PC-3 (cell line): ENCODE measurements at regions not wholly inside any gene's neighbourhood (a gene's known extent, or its start where the extent isn't known, plus 50 kb on each side); places are given as distances from the start of the nearest gene placed in this dataset.
A peak's percentile ranks its signal among the peaks of the same experiment; 100 is the strongest.

ENCODE experiments used
- ATAC-seq: fragments of 200-7000 bp; cut with Tn5 transposase; 2 replicates; pipeline ENCODE4 v1.9.1; 2020; ENCODE audit warnings: mild to moderate bottlenecking, moderate library complexity
- BruUV-seq: library from RNA; stranded (reverse); fragments of 400-500 nt; replicated peaks from 2 replicates; lab custom pipeline; 2021; lab: Mats Ljungman, UMichigan
- CTCF ChIA-PET: fragments of 300-600 bp; sonication (Branson Sonifier 250); formaldehyde crosslinking; loops from one replicate; lab custom pipeline; 2022; ENCODE audit warnings: antibody characterized with exemption; lab: Charles Lee
- POLR2A ChIA-PET: fragments of 300-600 bp; sonication (Branson Sonifier 250); formaldehyde crosslinking; loops from one replicate; lab custom pipeline; 2022; ENCODE audit warnings: antibody characterized with exemption; ENCODE audit not compliant: unreplicated experiment; lab: Charles Lee
- DNase-seq: peaks from one replicate; pipeline ENCODE4 v3.0.0-alpha.2; 2015
- H2AFZ ChIP-seq: fragments of 300-600 bp; sonication (generic); 2 replicates; pipeline ENCODE4 v1.6.0; 2016; ENCODE audit warnings: antibody characterized with exemption, low read length
- H3F3A ChIP-seq: fragments of 300-600 bp; sonication (generic); one replicate; pipeline ENCODE4 v1.6.0; 2017; ENCODE audit warnings: antibody characterized with exemption, low read length, control low read depth, mild to moderate bottlenecking; ENCODE audit not compliant: unreplicated experiment
- H3K27ac ChIP-seq: fragments of 300-600 bp; sonication (generic); 2 replicates; pipeline ENCODE4 v1.5.1; 2016; ENCODE audit warnings: mild to moderate bottlenecking, low read length
- H3K27me3 ChIP-seq: fragments of 300-600 bp; sonication (generic); 2 replicates; pipeline ENCODE4 v1.6.1; 2016; ENCODE audit warnings: low read length, mixed read lengths
- H3K36me3 ChIP-seq: fragments of 300-600 bp; sonication (generic); 2 replicates; pipeline ENCODE4 v1.6.1; 2016; ENCODE audit warnings: low read depth, mixed run types, low read length, mixed read lengths
- H3K4me1 ChIP-seq: fragments of 300-600 bp; sonication (generic); 2 replicates; pipeline ENCODE4 v1.5.1; 2016; ENCODE audit warnings: low read length; ENCODE audit not compliant: insufficient read depth
- H3K4me2 ChIP-seq: fragments of 300-600 bp; sonication (generic); 2 replicates; pipeline ENCODE4 v1.6.0; 2016; ENCODE audit warnings: low read length
- H3K4me3 ChIP-seq: fragments of 300-600 bp; sonication (generic); 2 replicates; pipeline ENCODE4 v1.5.1; 2016; ENCODE audit warnings: mild to moderate bottlenecking, low read length, mixed read lengths
- H3K79me2 ChIP-seq: fragments of 300-600 bp; sonication (generic); 2 replicates; pipeline ENCODE4 v1.6.1; 2017; ENCODE audit warnings: low read length, mixed read lengths
- H3K9ac ChIP-seq: fragments of 300-600 bp; sonication (generic); 2 replicates; pipeline ENCODE4 v1.6.0; 2016; ENCODE audit warnings: mild to moderate bottlenecking, low read length
- H3K9me2 ChIP-seq: fragments of 300-600 bp; sonication (generic); replicated peaks from 2 replicates; pipeline ENCODE4 v1.6.1; 2016; ENCODE audit warnings: mixed run types, low read length, mixed read lengths
- H3K9me3 ChIP-seq: fragments of 300-600 bp; sonication (generic); 2 replicates; pipeline ENCODE4 v1.6.1; 2016; ENCODE audit warnings: low read length, mixed read lengths
- H4K20me1 ChIP-seq: fragments of 300-600 bp; sonication (generic); 2 replicates; pipeline ENCODE4 v1.6.1; 2016; ENCODE audit warnings: low read length, mixed read lengths
- EZH2 ChIP-seq: fragments of 300-600 bp; sonication (generic); IDR thresholded peaks from one replicate; pipeline ENCODE4 v1.6.1; 2017; ENCODE audit warnings: antibody characterized with exemption, mild to moderate bottlenecking, low read length; ENCODE audit not compliant: unreplicated experiment
- EZH2phosphoT487 ChIP-seq: fragments of 300-600 bp; sonication (generic); IDR thresholded peaks from 2 replicates; pipeline ENCODE4 v1.6.1; 2018; ENCODE audit warnings: mild to moderate bottlenecking, antibody characterized with exemption, low read length, borderline replicate concordance
- intact Hi-C: fragments of 100-400 bp; cut with micrococcal nuclease; formaldehyde crosslinking; loops from 2 replicates; pipeline ENCODE4 v1.9.0; 2023
- TF ChIP-seq, protein P1 (sequence below): fragments of 300-600 bp; sonication (generic); conservative IDR thresholded peaks from 2 replicates; pipeline ENCODE4 v1.5.1; 2017; ENCODE audit warnings: antibody characterized with exemption, low read depth, mild to moderate bottlenecking, low read length

DNA sequence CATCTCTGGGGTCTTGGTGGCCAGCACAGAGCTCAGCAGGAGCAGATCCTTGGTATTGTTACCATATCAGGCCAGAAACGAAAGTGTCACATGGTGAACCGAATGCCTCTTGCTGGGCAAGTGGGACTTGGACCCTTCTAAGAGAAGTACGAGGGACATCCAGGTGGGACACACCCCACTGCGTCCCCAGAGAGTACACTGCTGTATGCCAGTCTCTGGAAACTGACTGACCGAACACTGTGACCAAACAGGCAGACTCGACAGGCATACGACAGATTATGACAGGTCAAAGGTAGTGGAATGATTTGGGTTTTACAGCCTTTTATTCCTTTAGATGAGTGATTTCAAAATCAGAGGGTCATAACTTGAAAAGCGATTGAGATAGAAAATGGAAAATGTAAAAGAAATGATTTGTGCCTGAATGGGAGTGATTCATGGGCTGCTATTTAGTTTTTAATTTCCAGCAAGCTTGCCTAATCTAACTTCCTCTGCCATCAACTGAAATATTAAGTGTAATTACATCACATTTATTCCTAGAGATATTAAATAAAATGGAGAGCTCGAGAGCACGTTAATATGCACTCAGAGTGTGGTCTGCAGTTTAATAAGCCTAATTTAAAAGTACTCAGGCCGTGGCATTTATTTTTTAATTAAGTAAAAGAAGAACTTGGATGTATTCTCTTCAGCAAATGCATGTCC, 63.4 kb upstream of the CTXND1 start:
- Histone ChIP-seq H3K4me1 (no peaks in the 10 kb centered on the region), H3K9me2 (no peaks in the 10 kb centered on the region), H3K9me3 (no peaks in the 10 kb centered on the region), H3K9ac (no peak overlapping the region), H2AFZ (no peak overlapping the region), H3K36me3 (no peaks in the 10 kb centered on the region), H3K4me2 (no peak overlapping the region), H3F3A (no peaks in the 10 kb centered on the region), H3K27ac (no peak overlapping the region), H3K4me3 (no peak overlapping the region), H4K20me1 (no peaks in the 10 kb centered on the region), H3K27me3 (peaks cover 19% of the 10 kb centered on the region), H3K79me2 (no peaks in the 10 kb centered on the region)
- BruUV-seq = no TSS peak
- CTCF ChIA-PET = interaction anchor here (0.6 kb wide), 1 partner anchor 459 kb away, joined by 6 read pairs; no protein-coding TSS in a partner anchor
- intact Hi-C loops = no loop called here
- TF ChIP-seq, protein P1, sequence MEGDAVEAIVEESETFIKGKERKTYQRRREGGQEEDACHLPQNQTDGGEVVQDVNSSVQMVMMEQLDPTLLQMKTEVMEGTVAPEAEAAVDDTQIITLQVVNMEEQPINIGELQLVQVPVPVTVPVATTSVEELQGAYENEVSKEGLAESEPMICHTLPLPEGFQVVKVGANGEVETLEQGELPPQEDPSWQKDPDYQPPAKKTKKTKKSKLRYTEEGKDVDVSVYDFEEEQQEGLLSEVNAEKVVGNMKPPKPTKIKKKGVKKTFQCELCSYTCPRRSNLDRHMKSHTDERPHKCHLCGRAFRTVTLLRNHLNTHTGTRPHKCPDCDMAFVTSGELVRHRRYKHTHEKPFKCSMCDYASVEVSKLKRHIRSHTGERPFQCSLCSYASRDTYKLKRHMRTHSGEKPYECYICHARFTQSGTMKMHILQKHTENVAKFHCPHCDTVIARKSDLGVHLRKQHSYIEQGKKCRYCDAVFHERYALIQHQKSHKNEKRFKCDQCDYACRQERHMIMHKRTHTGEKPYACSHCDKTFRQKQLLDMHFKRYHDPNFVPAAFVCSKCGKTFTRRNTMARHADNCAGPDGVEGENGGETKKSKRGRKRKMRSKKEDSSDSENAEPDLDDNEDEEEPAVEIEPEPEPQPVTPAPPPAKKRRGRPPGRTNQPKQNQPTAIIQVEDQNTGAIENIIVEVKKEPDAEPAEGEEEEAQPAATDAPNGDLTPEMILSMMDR = no peak
- TF ChIP-seq EZH2 (no peak), EZH2phosphoT487 (no peak)
- POLR2A ChIA-PET = no interaction called here
- DNase-seq (no peak), ATAC-seq (no peak)

- H3K4me2 ChIP-seq = no peak overlapping the region
- H3K27me3 ChIP-seq = peaks cover 27% of the 10 kb centered on the region
- no peaks in the 10 kb centered on the region for H3K9me3 ChIP-seq
- H3K36me3 ChIP-seq = no peaks in the 10 kb centered on the region
- TF ChIP-seq EZH2phosphoT487 (no peak), EZH2 (no peak)
- TF ChIP-seq, protein P1 = no peak
- ChIA-PET CTCF (no interaction called here), POLR2A (no interaction called here)
- no peak for ATAC-seq
- H3K27ac ChIP-seq = no peak overlapping the region
- no peaks in the 10 kb centered on the region for H4K20me1 ChIP-seq
- BruUV-seq = no TSS peak
- H3K4me1 ChIP-seq = no peaks in the 10 kb centered on the region
- H3F3A ChIP-seq = no peaks in the 10 kb centered on the region
- DNase-seq = peak; percentile 10
- intact Hi-C loops = no loop called here
- H2AFZ ChIP-seq = no peak overlapping the region
- H3K9ac ChIP-seq = no peak overlapping the region
- H3K9me2 ChIP-seq = no peaks in the 10 kb centered on the region
- H3K4me3 ChIP-seq = no peak overlapping the region
- H3K79me2 ChIP-seq = no peaks in the 10 kb centered on the region
These were observed 65.6 kb upstream of the CTXND1 start for GRCh38 chr15:80317389-80318182.

DNA sequence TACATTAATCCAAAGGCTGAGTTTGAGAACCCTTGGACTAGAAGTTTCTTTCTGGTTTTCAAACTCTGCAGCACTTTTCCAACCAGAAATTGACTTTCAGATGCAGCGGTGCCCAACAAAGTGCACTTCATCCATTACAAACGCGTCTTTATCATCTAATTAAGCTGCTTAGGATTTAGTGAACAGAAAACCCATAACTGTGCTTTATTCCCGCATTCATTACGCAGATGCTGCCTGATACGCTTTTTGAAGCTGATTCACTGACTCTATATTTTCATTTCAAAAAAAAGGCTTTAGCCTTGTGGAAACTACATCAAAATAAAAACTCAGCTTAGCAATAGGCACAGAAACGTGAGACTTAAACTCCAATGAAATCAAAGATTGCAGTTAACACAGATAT, 69.8 kb upstream of the CTXND1 start:
- Histone ChIP-seq H3K9ac (no peak overlapping the region), H3K36me3 (no peaks in the 10 kb centered on the region), H3K79me2 (no peaks in the 10 kb centered on the region), H3K4me1 (no peaks in the 10 kb centered on the region), H4K20me1 (no peaks in the 10 kb centered on the region), H3K4me3 (no peak overlapping the region), H2AFZ (no peak overlapping the region), H3K9me3 (no peaks in the 10 kb centered on the region), H3K27ac (no peak overlapping the region), H3F3A (no peaks in the 10 kb centered on the region), H3K9me2 (no peaks in the 10 kb centered on the region), H3K27me3 (peaks cover 15% of the 10 kb centered on the region; the same call in 1 of the 2 replicates), H3K4me2 (no peak overlapping the region)
- BruUV-seq = no TSS peak
- ChIA-PET POLR2A (no interaction called here), CTCF (no interaction called here)
- no peak for DNase-seq
- intact Hi-C loops = no loop called here
- TF ChIP-seq EZH2phosphoT487 (no peak), EZH2 (no peak)
- TF ChIP-seq, protein P1 = no peak
- ATAC-seq = no peak
